SIG-M5 treated with dmso at 0.1 percent for 504 hours (cell line): ENCODE measurements at regions not wholly inside any gene's neighbourhood (a gene's known extent, or its start where the extent isn't known, plus 50 kb on each side); places are given as distances from the start of the nearest gene placed in this dataset.
"Not testable (repeated sequence)": the region's sequence is repeated elsewhere in the genome, so short reads cannot be mapped to it uniquely, and the experiment has no call there.

Experiments used
- DNase-seq: peaks from one replicate; lab custom pipeline; 2025; ENCODE audit not compliant: unreplicated experiment; lab: John Stamatoyannopoulos, UW

GRCh38 chr2:16739778-16740581 lies 74.3 kb upstream of the CYRIA start:
- no peak for DNase-seq

- no peak for DNase-seq
Observed at GRCh38 chr2:16738361-16739225, 73.0 kb upstream of the CYRIA start.

- DNase-seq = no peak
Observed at GRCh38 chr2:16737812-16738211, 72.2 kb upstream of the CYRIA start.

- DNase-seq = no peak
Observed at GRCh38 chr2:16736633-16737032, 71.0 kb upstream of the CYRIA start.

- no peak for DNase-seq
Observed at GRCh38 chr2:16729335-16729734, 63.7 kb upstream of the CYRIA start.

- DNase-seq = no peak
Observed at GRCh38 chr2:16728351-16729136, 62.9 kb upstream of the CYRIA start.

GRCh38 chr2:16727849-16728248 lies 62.2 kb upstream of the CYRIA start:
- not testable (repeated sequence) for DNase-seq

- peak; percentile 7 for DNase-seq
Observed at GRCh38 chr2:16727256-16727655, 61.6 kb upstream of the CYRIA start.

GRCh38 chr2:16726577-16726976 lies 60.9 kb upstream of the CYRIA start:
- DNase-seq = no peak

GRCh38 chr2:16726147-16726546 lies 60.5 kb upstream of the CYRIA start:
- DNase-seq = no peak

- DNase-seq = no peak
Observed at GRCh38 chr2:16725549-16725948, 59.9 kb upstream of the CYRIA start.

- no peak for DNase-seq
Observed at GRCh38 chr2:16722677-16723076, 57.0 kb upstream of the CYRIA start.

GRCh38 chr2:16722126-16722525 lies 56.5 kb upstream of the CYRIA start:
- no peak for DNase-seq

GRCh38 chr2:16721529-16721928 lies 55.9 kb upstream of the CYRIA start:
- not testable (repeated sequence) for DNase-seq

- not testable (repeated sequence) for DNase-seq
Observed at GRCh38 chr2:16720737-16721136, 55.1 kb upstream of the CYRIA start.

GRCh38 chr2:16719485-16719808 lies 53.8 kb upstream of the CYRIA start:
- DNase-seq = no peak

- no peak for DNase-seq
Observed at GRCh38 chr2:16718576-16719484, 53.2 kb upstream of the CYRIA start.

- peak; percentile 58 for DNase-seq
Observed at GRCh38 chr2:16717477-16717876, 51.8 kb upstream of the CYRIA start.

- no peak for DNase-seq
Observed at GRCh38 chr2:16716944-16717343, 51.3 kb upstream of the CYRIA start.

- DNase-seq = no peak
Observed at GRCh38 chr2:16716024-16716423, 50.4 kb upstream of the CYRIA start.
